WERI-Rb-1 (cell line): ENCODE measurements at regions not wholly inside any gene's neighbourhood (a gene's known extent, or its start where the extent isn't known, plus 50 kb on each side); places are given as distances from the start of the nearest gene placed in this dataset.

Experiments used
- DNase-seq: peaks from one replicate; pipeline ENCODE4 v3.0.0-alpha.2; 2020
- H3K27ac ChIP-seq: fragments of 250-450 bp; sonication (Bioruptor Pico); 2 replicates; pipeline ENCODE4 v1.5.1; 2020; ENCODE audit warnings: mild to moderate bottlenecking, moderate library complexity
- H3K27me3 ChIP-seq: fragments of 250-450 bp; sonication (Bioruptor Pico); 2 replicates; pipeline ENCODE4 v1.5.1; 2021; ENCODE audit warnings: mild to moderate bottlenecking, low read depth, moderate library complexity; ENCODE audit not compliant: insufficient read depth, severe bottlenecking
- H3K36me3 ChIP-seq: fragments of 250-450 bp; sonication (Bioruptor Pico); 2 replicates; pipeline ENCODE4 v1.5.1; 2020; ENCODE audit warnings: mild to moderate bottlenecking, moderate library complexity
- H3K4me3 ChIP-seq: 2 replicates; pipeline ENCODE4 v1.5.1; 2011; ENCODE audit warnings: low read depth, mild to moderate bottlenecking, control low read depth, low read length
- H3K9me3 ChIP-seq: fragments of 250-450 bp; sonication (Bioruptor Pico); 2 replicates; pipeline ENCODE4 v1.5.1; 2021; ENCODE audit warnings: mild to moderate bottlenecking, moderate library complexity; ENCODE audit not compliant: severe bottlenecking
- TF ChIP-seq, protein P1 (sequence below): IDR thresholded peaks from 2 replicates; pipeline ENCODE4 v1.5.1; 2011; ENCODE audit warnings: low read depth, mild to moderate bottlenecking, control low read depth, inconsistent platforms, low read length

DNA sequence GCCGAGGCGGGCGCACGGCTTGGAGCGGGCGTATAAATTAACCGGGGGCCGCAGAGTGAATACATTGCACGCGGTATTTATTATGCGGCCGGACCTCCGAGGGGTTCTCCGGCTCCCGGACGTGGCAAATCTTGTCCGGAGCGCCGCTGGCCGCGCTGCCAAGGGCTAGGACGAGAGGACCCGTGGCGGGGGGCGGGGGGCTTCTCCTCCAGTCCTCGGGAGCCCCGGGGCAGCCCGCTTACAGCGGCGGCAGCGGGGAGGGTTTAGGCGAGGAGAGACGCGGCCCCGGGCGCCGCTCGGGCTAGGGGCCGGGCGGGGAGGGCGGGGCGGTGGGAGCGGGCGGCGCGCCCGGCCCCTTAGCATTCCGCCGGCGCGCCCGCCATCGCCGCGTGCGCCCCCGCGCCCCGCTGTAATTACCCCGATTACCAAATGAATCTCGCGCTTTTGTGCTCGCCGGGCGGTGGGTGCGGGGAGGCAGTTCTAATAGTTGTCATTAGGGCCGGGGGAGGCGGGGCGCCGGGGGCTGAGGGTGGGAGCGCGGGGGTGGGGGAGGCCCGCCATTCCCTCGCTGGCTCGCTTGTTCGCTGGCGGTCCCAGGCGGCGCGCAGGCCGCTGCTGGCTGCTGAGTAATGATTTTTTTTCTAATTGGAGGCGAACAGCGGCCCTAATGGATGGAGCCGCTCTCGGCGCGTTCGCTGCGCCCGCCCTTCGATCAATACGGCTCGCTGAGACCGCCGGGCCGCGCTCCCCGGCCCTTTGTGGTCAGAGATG is 276.6 kb downstream of the BCOR start:
- TF ChIP-seq, protein P1, sequence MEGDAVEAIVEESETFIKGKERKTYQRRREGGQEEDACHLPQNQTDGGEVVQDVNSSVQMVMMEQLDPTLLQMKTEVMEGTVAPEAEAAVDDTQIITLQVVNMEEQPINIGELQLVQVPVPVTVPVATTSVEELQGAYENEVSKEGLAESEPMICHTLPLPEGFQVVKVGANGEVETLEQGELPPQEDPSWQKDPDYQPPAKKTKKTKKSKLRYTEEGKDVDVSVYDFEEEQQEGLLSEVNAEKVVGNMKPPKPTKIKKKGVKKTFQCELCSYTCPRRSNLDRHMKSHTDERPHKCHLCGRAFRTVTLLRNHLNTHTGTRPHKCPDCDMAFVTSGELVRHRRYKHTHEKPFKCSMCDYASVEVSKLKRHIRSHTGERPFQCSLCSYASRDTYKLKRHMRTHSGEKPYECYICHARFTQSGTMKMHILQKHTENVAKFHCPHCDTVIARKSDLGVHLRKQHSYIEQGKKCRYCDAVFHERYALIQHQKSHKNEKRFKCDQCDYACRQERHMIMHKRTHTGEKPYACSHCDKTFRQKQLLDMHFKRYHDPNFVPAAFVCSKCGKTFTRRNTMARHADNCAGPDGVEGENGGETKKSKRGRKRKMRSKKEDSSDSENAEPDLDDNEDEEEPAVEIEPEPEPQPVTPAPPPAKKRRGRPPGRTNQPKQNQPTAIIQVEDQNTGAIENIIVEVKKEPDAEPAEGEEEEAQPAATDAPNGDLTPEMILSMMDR = no peak
- H3K9me3 ChIP-seq = no peaks in the 10 kb centered on the region
- peak overlapping the region; percentile 97 for H3K27ac ChIP-seq
- H3K4me3 ChIP-seq = peak overlapping the region; percentile 67
- H3K27me3 ChIP-seq = no peaks in the 10 kb centered on the region
- DNase-seq = peak; percentile 88
- H3K36me3 ChIP-seq = no peaks in the 10 kb centered on the region

DNA sequence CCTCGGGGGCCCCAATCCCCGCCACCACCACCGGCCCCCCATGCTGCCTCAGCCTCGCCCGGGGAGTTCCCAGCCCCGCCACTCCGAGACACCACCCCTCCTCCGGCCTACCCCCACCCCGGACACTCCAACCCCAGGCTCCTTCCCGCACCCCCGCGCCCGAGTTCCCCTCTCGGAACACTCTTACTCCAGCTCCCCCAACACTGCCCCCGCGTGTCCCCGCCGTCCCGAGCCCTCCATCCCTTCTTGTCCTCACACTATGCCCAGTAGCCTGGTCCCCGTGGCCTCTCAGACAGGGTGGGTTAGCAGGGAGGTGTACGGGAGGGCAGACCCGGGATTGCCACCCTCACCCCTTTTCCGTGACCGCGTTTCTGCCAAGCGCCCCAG is 276.1 kb downstream of the BCOR start:
- TF ChIP-seq, protein P1 = no peak
- H3K27me3 ChIP-seq = no peaks in the 10 kb centered on the region
- H3K36me3 ChIP-seq = no peaks in the 10 kb centered on the region
- H3K9me3 ChIP-seq = no peaks in the 10 kb centered on the region
- DNase-seq = no peak
- H3K27ac ChIP-seq = peak overlapping the region; percentile 97
- H3K4me3 ChIP-seq = peak overlapping the region; percentile 67

DNA sequence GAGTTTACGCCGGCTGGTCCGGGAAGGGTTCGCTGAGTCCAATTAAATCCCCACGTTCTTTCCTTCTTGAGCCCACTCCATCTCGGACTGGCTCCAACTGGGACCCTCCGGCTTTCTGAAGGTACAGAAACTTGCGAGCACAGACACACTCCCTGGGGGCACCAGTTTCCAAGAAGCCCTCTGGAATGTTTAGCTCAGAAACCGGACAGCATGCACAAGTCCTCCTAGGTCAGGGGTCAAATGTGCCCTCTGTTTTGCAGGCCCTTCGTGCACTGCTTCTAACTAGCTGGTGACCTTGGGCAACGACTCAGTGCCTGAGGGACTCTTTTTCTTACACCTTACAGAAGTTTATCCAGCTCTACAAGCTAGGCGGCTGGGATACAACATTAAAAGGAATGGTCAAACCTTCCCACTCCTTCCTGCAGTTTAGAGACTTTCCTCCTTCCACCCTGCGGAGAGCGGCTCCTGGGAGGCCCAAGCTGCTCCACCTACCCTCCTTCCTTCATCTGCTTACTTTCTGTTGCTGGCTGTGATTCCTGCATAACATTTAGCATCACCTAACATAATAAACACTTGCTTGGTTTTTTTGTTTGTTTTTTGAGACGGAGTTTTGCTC is 275.5 kb downstream of the BCOR start:
- no peaks in the 10 kb centered on the region for H3K27me3 ChIP-seq
- no peaks in the 10 kb centered on the region for H3K36me3 ChIP-seq
- DNase-seq = no peak
- peak overlapping the region; percentile 97 for H3K27ac ChIP-seq
- no peak overlapping the region for H3K4me3 ChIP-seq
- H3K9me3 ChIP-seq = no peaks in the 10 kb centered on the region
- TF ChIP-seq, protein P1 = no peak

DNA sequence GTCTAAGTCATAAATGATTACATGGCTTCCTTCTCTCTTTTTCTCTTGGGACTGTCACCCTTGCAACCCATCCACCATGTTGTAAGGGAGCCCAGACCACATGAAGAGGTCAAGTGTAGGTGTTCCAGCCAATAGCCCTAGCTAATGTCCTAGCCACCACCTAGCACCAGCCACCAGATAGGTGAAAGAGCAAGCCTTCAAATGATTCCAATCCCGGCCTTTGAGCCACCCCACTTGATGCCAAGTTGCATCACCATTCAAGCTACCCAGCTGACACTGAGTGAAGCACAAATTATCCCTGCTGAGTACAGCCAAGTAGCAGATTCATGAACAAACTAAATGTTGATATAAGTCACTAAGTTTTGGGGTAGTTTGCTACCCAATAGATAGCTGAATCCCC is 274.3 kb downstream of the BCOR start:
- TF ChIP-seq, protein P1 = no peak
- no peaks in the 10 kb centered on the region for H3K27me3 ChIP-seq
- H3K9me3 ChIP-seq = no peaks in the 10 kb centered on the region
- no peak for DNase-seq
- H3K27ac ChIP-seq = no peak overlapping the region
- no peak overlapping the region for H3K4me3 ChIP-seq
- H3K36me3 ChIP-seq = no peaks in the 10 kb centered on the region

DNA sequence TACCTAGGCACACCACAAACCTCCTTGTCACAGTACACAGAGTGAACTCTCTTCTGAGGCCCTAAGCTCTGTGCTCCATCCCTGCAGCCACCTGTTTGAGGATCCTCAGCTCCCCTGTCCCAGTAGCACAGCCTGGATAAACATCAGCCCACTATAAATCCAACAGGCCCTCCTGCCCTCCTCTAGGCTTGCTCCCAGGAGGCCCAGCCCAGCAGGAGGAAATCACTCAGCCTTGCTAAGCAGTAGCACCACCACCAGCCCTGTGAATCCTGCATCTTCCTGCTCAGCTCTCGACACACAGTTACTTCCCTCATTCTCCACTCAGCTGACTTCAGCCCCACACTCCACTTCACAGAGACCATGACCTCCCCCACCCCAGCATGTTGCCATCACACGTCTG is 273.9 kb downstream of the BCOR start:
- Histone ChIP-seq H3K27ac (no peak overlapping the region), H3K4me3 (no peak overlapping the region), H3K27me3 (no peaks in the 10 kb centered on the region), H3K36me3 (no peaks in the 10 kb centered on the region), H3K9me3 (peaks cover under 1% of the 10 kb centered on the region)
- TF ChIP-seq, protein P1 = no peak
- DNase-seq = peak; percentile 43
